BE2C (cell line): ENCODE measurements at regions not wholly inside any gene's neighbourhood (a gene's known extent, or its start where the extent isn't known, plus 50 kb on each side); places are given as distances from the start of the nearest gene placed in this dataset.

Experiments
- DNase-seq: peaks from one replicate; pipeline ENCODE4 v3.0.0-alpha.2; 2020
- H3K27me3 ChIP-seq: fragments of 250-450 bp; sonication (Bioruptor Pico); 2 replicates; pipeline ENCODE4 v1.5.1; 2020; ENCODE audit warnings: mild to moderate bottlenecking
- H3K36me3 ChIP-seq: fragments of 250-450 bp; sonication (Bioruptor Pico); 2 replicates; pipeline ENCODE4 v1.5.1; 2020; ENCODE audit warnings: mild to moderate bottlenecking
- H3K4me1 ChIP-seq: fragments of 250-450 bp; sonication (Bioruptor Pico); 2 replicates; pipeline ENCODE4 v1.5.1; 2020
- H3K4me3 ChIP-seq: 2 replicates; pipeline ENCODE4 v1.5.1; 2011; ENCODE audit warnings: low read depth, low read length
- H3K9me3 ChIP-seq: fragments of 250-450 bp; sonication (Bioruptor Pico); 2 replicates; pipeline ENCODE4 v1.5.1; 2020
- TF ChIP-seq, protein P1 (sequence below): IDR thresholded peaks from 2 replicates; pipeline ENCODE4 v1.5.1; 2012; ENCODE audit warnings: mild to moderate bottlenecking, low read depth, low read length

DNA sequence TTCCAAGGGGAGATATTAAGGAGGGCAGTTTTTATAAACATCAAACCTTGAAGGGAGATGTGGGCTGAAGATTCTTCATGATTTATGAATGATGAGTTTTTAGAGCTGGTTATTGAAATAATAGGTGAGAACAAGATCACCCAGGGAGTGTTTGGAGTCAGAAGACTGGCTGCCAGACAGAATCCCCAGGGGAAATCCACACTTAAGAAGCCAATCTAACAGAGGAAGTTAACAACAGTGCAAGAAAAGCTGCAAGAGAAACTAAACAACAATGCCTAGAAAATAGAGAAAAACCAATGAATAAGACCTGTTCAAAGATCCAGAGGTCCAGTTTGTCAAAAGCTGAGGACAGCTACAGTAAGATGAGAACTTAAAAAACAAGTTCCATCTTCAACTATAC, 167.9 kb upstream of the MAN1A1 start:
- no peak for DNase-seq
- Histone ChIP-seq H3K4me3 (no peak overlapping the region), H3K4me1 (peaks cover 11% of the 10 kb centered on the region), H3K9me3 (no peaks in the 10 kb centered on the region), H3K27me3 (no peaks in the 10 kb centered on the region), H3K36me3 (no peaks in the 10 kb centered on the region)
- TF ChIP-seq, protein P1, sequence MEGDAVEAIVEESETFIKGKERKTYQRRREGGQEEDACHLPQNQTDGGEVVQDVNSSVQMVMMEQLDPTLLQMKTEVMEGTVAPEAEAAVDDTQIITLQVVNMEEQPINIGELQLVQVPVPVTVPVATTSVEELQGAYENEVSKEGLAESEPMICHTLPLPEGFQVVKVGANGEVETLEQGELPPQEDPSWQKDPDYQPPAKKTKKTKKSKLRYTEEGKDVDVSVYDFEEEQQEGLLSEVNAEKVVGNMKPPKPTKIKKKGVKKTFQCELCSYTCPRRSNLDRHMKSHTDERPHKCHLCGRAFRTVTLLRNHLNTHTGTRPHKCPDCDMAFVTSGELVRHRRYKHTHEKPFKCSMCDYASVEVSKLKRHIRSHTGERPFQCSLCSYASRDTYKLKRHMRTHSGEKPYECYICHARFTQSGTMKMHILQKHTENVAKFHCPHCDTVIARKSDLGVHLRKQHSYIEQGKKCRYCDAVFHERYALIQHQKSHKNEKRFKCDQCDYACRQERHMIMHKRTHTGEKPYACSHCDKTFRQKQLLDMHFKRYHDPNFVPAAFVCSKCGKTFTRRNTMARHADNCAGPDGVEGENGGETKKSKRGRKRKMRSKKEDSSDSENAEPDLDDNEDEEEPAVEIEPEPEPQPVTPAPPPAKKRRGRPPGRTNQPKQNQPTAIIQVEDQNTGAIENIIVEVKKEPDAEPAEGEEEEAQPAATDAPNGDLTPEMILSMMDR: no peak

DNA sequence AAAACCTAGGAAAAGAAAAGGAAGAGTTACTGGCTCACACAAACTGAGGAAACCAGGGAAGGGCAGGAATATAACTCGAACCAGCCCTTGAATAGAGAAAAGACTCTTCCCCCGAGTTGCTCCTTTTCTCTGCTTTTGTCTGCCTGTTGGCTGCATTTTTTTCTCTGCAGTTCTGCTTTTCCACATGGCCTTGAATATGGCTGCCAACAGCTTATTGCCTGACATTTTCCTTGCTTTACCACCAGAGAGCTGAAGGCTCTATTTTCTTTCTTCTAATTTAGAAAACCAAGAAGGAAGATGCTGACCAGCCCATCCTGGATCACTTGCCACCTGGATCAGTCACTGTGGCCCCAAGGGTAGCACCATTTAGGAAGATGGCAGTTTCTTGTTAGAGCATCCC, 164.8 kb upstream of the MAN1A1 start:
- DNase-seq: no peak
- Histone ChIP-seq H3K27me3 (no peaks in the 10 kb centered on the region), H3K9me3 (no peaks in the 10 kb centered on the region), H3K36me3 (no peaks in the 10 kb centered on the region), H3K4me3 (no peak overlapping the region), H3K4me1 (peaks cover 18% of the 10 kb centered on the region)
- TF ChIP-seq, protein P1: no peak

DNA sequence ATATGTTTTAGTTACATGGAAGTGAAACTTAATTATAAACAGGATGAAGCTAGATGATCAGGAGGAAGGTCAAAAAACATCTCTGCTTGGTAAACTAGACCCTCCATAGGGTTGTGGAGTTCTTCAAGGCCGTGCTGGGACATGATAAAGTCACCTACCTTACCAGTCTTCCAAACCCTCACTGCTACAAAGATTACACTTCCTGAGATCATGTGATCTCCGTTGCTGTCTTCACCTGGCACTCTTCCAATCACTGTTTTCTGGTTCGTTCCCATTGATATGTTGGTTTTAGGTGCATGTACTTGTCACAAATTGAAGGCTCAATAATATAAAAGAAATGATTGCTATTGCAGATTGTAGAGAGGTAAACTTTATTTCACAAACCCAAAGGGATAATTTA, 161.5 kb upstream of the MAN1A1 start:
- Histone ChIP-seq H3K27me3 (no peaks in the 10 kb centered on the region), H3K36me3 (no peaks in the 10 kb centered on the region), H3K4me3 (no peak overlapping the region), H3K4me1 (peaks cover 18% of the 10 kb centered on the region), H3K9me3 (no peaks in the 10 kb centered on the region)
- no peak for DNase-seq
- TF ChIP-seq, protein P1: no peak

DNA sequence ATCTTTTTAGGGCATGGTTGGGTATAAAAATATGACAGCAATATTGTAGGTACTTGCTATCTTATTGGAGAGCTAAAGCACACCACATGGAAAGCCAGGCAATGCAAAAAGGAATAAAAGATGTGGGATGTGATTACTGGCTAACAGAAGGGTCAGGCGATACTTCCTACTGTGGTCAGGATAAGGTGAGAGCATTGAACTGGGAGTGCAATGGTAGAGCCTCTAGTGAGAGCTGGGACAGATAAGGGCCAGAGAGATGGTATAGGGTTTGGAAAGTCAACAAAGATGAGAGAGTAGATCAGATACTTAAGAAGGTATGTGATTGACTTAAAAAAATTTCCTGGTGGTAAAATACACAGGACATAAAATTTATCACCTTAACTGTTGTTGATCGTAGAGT, 160.7 kb upstream of the MAN1A1 start:
- no peak overlapping the region for H3K4me3 ChIP-seq
- H3K9me3 ChIP-seq: no peaks in the 10 kb centered on the region
- H3K27me3 ChIP-seq: no peaks in the 10 kb centered on the region
- H3K36me3 ChIP-seq: no peaks in the 10 kb centered on the region
- no peak for DNase-seq
- TF ChIP-seq, protein P1: no peak
- H3K4me1 ChIP-seq: peaks cover 18% of the 10 kb centered on the region

DNA sequence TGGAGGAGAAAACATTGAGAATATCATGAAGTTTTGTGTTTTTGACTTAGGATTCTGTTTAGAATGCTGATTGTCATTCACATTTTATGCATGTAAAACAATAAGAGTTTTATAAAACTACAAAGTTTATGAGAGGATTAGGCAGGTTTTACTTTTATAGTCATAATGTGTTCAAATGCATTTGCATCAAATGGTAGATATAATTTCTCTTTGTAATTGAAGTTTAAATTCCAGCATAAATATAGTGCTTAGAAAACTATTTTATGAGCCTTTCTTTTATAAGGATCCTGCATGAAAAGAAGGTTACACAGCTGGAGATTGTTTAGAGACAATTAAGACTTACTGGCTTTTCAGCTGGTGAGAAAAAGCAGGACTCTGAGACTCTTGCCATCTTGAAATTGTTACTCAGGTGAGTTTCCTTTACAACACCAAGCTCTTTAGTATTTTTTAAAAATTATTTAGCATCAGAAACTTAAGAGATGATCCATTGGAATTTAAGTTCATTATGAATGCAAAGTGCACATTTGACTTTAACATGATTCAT, 157.1 kb upstream of the MAN1A1 start:
- Histone ChIP-seq H3K27me3 (no peaks in the 10 kb centered on the region), H3K36me3 (no peaks in the 10 kb centered on the region), H3K4me3 (no peak overlapping the region), H3K9me3 (no peaks in the 10 kb centered on the region), H3K4me1 (peaks cover 15% of the 10 kb centered on the region)
- no peak for DNase-seq
- TF ChIP-seq, protein P1: no peak

DNA sequence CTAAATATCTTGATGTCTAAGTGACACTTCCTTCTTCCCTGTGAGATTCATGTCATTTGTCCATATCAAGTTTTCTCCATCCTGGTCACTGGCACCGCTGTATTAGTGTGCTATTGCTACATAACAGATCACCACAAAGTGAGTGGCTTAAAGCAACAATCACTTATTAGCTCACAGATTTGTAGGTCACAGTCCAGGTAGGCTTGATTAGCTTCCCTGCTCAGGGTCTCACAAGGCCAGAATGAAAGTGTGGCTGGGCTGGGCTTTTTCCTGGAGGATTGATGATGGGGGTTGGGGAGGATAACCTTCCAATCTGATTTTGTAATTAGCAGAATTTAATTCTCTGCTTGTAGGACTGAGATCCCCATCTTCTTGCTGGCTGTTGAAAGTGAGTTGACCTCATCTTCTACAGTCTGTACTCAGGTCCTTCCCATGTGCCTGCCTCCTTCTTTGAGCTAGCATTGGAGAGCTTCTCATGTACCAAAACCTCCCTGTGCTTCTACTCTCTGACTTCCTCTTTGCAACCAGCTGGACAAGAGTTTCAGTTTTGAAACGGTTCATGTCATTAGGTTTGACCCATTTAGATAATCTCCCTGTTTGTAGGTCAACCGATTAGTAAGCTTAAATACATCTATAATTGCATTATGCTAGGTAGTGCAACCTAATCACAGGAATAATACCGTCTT, 152.4 kb upstream of the MAN1A1 start:
- no peak for DNase-seq
- Histone ChIP-seq H3K4me3 (no peak overlapping the region), H3K36me3 (no peaks in the 10 kb centered on the region), H3K9me3 (no peaks in the 10 kb centered on the region), H3K27me3 (no peaks in the 10 kb centered on the region), H3K4me1 (peaks cover 10% of the 10 kb centered on the region)
- TF ChIP-seq, protein P1: no peak
